ENCODE measurements at regions not wholly inside any gene's neighbourhood (a gene's known extent, or its start where the extent isn't known, plus 50 kb on each side); places are given as distances from the start of the nearest gene placed in this dataset.
"Not testable (repeated sequence)": the region's sequence is repeated elsewhere in the genome, so short reads cannot be mapped to it uniquely, and the experiment has no call there.

GRCh38 chr7:16249204-16249603 lies 172.1 kb downstream of the CRPPA start:
- not testable (repeated sequence) for ATAC-seq (ENCODE audit: insufficient read depth, low read depth); DNase-seq; H3K9ac ChIP-seq (ENCODE audit: low read depth, low read length); H3K27ac ChIP-seq (ENCODE audit: low read length); H3K79me2 ChIP-seq (ENCODE audit: insufficient read depth, low read length); H3K4me2 ChIP-seq (ENCODE audit: insufficient read depth, low read length); H3K9me3 ChIP-seq (ENCODE audit: insufficient read depth, low read length, severe bottlenecking); H3K36me3 ChIP-seq (ENCODE audit: insufficient read depth, low read length); H3K27me3 ChIP-seq (ENCODE audit: insufficient read depth, low read length, poor library complexity); H2AFZ ChIP-seq (ENCODE audit: low read depth, low read length); H3K4me3 ChIP-seq (ENCODE audit: low read depth in 1 of 2, low read length in 2 of 2); H3K4me1 ChIP-seq (ENCODE audit: insufficient read depth, low read length); H4K20me1 ChIP-seq (ENCODE audit: insufficient read depth, low read length)

GRCh38 chr7:16248556-16248955 lies 172.8 kb downstream of the CRPPA start:
- H4K20me1 ChIP-seq (ENCODE audit: insufficient read depth, low read length); H2AFZ ChIP-seq (ENCODE audit: low read depth, low read length); H3K4me1 ChIP-seq (ENCODE audit: insufficient read depth, low read length); H3K9me3 ChIP-seq (ENCODE audit: insufficient read depth, low read length, severe bottlenecking); H3K79me2 ChIP-seq (ENCODE audit: insufficient read depth, low read length); ATAC-seq (ENCODE audit: insufficient read depth, low read depth); H3K27me3 ChIP-seq (ENCODE audit: insufficient read depth, low read length, poor library complexity); H3K36me3 ChIP-seq (ENCODE audit: insufficient read depth, low read length); H3K9ac ChIP-seq (ENCODE audit: low read depth, low read length); H3K4me3 ChIP-seq (ENCODE audit: low read depth in 1 of 2, low read length in 2 of 2); H3K27ac ChIP-seq (ENCODE audit: low read length); DNase-seq; H3K4me2 ChIP-seq (ENCODE audit: insufficient read depth, low read length): not testable (repeated sequence)

GRCh38 chr7:16244469-16244868 lies 176.9 kb downstream of the CRPPA start:
- Histone ChIP-seq H3K4me3 (ENCODE audit: low read depth in 1 of 2, low read length in 2 of 2) (no peak overlapping the region), H4K20me1 (ENCODE audit: insufficient read depth, low read length) (no peaks in the 10 kb centered on the region), H2AFZ (ENCODE audit: low read depth, low read length) (no peak overlapping the region), H3K27ac (ENCODE audit: low read length) (no peak overlapping the region), H3K9ac (ENCODE audit: low read depth, low read length) (no peak overlapping the region), H3K9me3 (ENCODE audit: insufficient read depth, low read length, severe bottlenecking) (no peaks in the 10 kb centered on the region), H3K27me3 (ENCODE audit: insufficient read depth, low read length, poor library complexity) (no peaks in the 10 kb centered on the region), H3K4me1 (ENCODE audit: insufficient read depth, low read length) (no peaks in the 10 kb centered on the region), H3K79me2 (ENCODE audit: insufficient read depth, low read length) (no peaks in the 10 kb centered on the region), H3K4me2 (ENCODE audit: insufficient read depth, low read length) (no peak overlapping the region), H3K36me3 (ENCODE audit: insufficient read depth, low read length) (no peaks in the 10 kb centered on the region)
- ATAC-seq (ENCODE audit: insufficient read depth, low read depth), result no peak
- TF ChIP-seq CTCF (IDR thresholded peaks at IDR 0.05; ENCODE audit: borderline replicate concordance, extremely low read depth, low read length, poor library complexity, severe bottlenecking) (no peak), EZH2 (IDR thresholded peaks at IDR 0.05; ENCODE audit: borderline replicate concordance, low read depth, low read length, severe bottlenecking) (no peak)
- no peak for DNase-seq

GRCh38 chr7:16242920-16243319 lies 178.4 kb downstream of the CRPPA start:
- no peaks in the 10 kb centered on the region for H3K4me1 ChIP-seq (ENCODE audit: insufficient read depth, low read length)
- no peak overlapping the region for H3K4me3 ChIP-seq (ENCODE audit: low read depth in 1 of 2, low read length in 2 of 2)
- no peaks in the 10 kb centered on the region for H3K27me3 ChIP-seq (ENCODE audit: insufficient read depth, low read length, poor library complexity)
- no peak for TF ChIP-seq EZH2 (IDR thresholded peaks at IDR 0.05; ENCODE audit: borderline replicate concordance, low read depth, low read length, severe bottlenecking)
- TF ChIP-seq CTCF (IDR thresholded peaks at IDR 0.05; ENCODE audit: borderline replicate concordance, extremely low read depth, low read length, poor library complexity, severe bottlenecking), result no peak
- DNase-seq, result no peak
- H3K9ac ChIP-seq (ENCODE audit: low read depth, low read length), result no peak overlapping the region
- no peaks in the 10 kb centered on the region for H4K20me1 ChIP-seq (ENCODE audit: insufficient read depth, low read length)
- no peaks in the 10 kb centered on the region for H3K36me3 ChIP-seq (ENCODE audit: insufficient read depth, low read length)
- ATAC-seq (ENCODE audit: insufficient read depth, low read depth), result no peak
- H3K27ac ChIP-seq (ENCODE audit: low read length), result no peak overlapping the region
- no peak overlapping the region for H3K4me2 ChIP-seq (ENCODE audit: insufficient read depth, low read length)
- H3K79me2 ChIP-seq (ENCODE audit: insufficient read depth, low read length), result no peaks in the 10 kb centered on the region
- no peak overlapping the region for H2AFZ ChIP-seq (ENCODE audit: low read depth, low read length)
- no peaks in the 10 kb centered on the region for H3K9me3 ChIP-seq (ENCODE audit: insufficient read depth, low read length, severe bottlenecking)
